22Rv1 (cell line): ENCODE measurements at regions not wholly inside any gene's neighbourhood (a gene's known extent, or its start where the extent isn't known, plus 50 kb on each side); places are given as distances from the start of the nearest gene placed in this dataset.

Source experiments
- CTCF ChIP-seq: fragments of 450-650 bp; IDR thresholded peaks from 2 replicates; pipeline ENCODE4 v1.5.1; 2017; ENCODE audit warnings: mild to moderate bottlenecking
- ZFX ChIP-seq: fragments of 450-650 bp; IDR thresholded peaks from 2 replicates; pipeline ENCODE4 v1.6.1; 2017; ENCODE audit warnings: antibody characterized with exemption, borderline replicate concordance

GRCh38 chr10:128940081-128940480, 527.0 kb upstream of the MGMT start:
- TF ChIP-seq CTCF (no peak), ZFX (no peak)
